H9 (cell line): ENCODE measurements at regions not wholly inside any gene's neighbourhood (a gene's known extent, or its start where the extent isn't known, plus 50 kb on each side); places are given as distances from the start of the nearest gene placed in this dataset.

Experiments
- DNase-seq: peaks from one replicate; pipeline ENCODE4 v3.0.0-alpha.2; 2017
- H2AFZ ChIP-seq: one replicate; pipeline ENCODE4 v1.6.1; 2013; ENCODE audit warnings: mild to moderate bottlenecking, low read length, control low read depth, moderate library complexity
- H2AK5ac ChIP-seq: 2 replicates; pipeline ENCODE4 v1.6.1; 2013; ENCODE audit warnings: low read length, control low read depth, mixed read lengths; ENCODE audit not compliant: insufficient read length
- H2BK120ac ChIP-seq: one replicate; pipeline ENCODE4 v1.6.1; 2013; ENCODE audit warnings: low read depth, mild to moderate bottlenecking, low read length, control low read depth, inconsistent platforms; ENCODE audit not compliant: poor library complexity, severe bottlenecking
- H2BK12ac ChIP-seq: 2 replicates; pipeline ENCODE4 v1.6.1; 2013; ENCODE audit warnings: low read length, control low read depth, mixed read lengths, low read depth; ENCODE audit not compliant: insufficient read length
- H2BK15ac ChIP-seq: 2 replicates; pipeline ENCODE4 v1.6.1; 2013; ENCODE audit warnings: low read depth, low read length, control low read depth
- H2BK20ac ChIP-seq: one replicate; pipeline ENCODE4 v1.6.1; 2013; ENCODE audit warnings: low read depth, mild to moderate bottlenecking, low read length, control low read depth, inconsistent platforms; ENCODE audit not compliant: poor library complexity, severe bottlenecking
- H2BK5ac ChIP-seq: 2 replicates; pipeline ENCODE4 v1.6.1; 2013; ENCODE audit warnings: low read length, control low read depth, mixed read lengths; ENCODE audit not compliant: insufficient read length
- H3K14ac ChIP-seq: 2 replicates; pipeline ENCODE4 v1.6.1; 2013; ENCODE audit warnings: low read length, control low read depth; ENCODE audit not compliant: insufficient read depth
- H3K18ac ChIP-seq: 2 replicates; pipeline ENCODE4 v1.6.1; 2013; ENCODE audit warnings: low read depth, mild to moderate bottlenecking, mixed read lengths, low read length, control low read depth; ENCODE audit not compliant: insufficient read length
- H3K23ac ChIP-seq: 2 replicates; pipeline ENCODE4 v1.6.1; 2013; ENCODE audit warnings: low read length, control low read depth, mixed read lengths, low read depth; ENCODE audit not compliant: insufficient read length
- H3K23me2 ChIP-seq: 2 replicates; pipeline ENCODE4 v1.6.1; 2013; ENCODE audit warnings: low read depth, mild to moderate bottlenecking, mixed read lengths, low read length, control low read depth; ENCODE audit not compliant: insufficient read length, poor library complexity, severe bottlenecking
- H3K27ac ChIP-seq: 2 replicates; pipeline ENCODE4 v1.5.1; 2013; ENCODE audit warnings: low read length, control low read depth, mixed read lengths, low read depth; ENCODE audit not compliant: insufficient read length
- H3K27me3 ChIP-seq: 2 replicates; pipeline ENCODE4 v1.6.1; 2013; ENCODE audit warnings: low read length, control low read depth, inconsistent platforms; ENCODE audit not compliant: insufficient read depth
- H3K4ac ChIP-seq: 2 replicates; pipeline ENCODE4 v1.6.1; 2013; ENCODE audit warnings: low read depth, mild to moderate bottlenecking, control low read depth, inconsistent platforms, low read length, moderate library complexity
- H3K4me1 ChIP-seq: 2 replicates; pipeline ENCODE4 v1.6.1; 2013; ENCODE audit warnings: low read length, control low read depth, inconsistent platforms; ENCODE audit not compliant: insufficient read depth
- H3K4me2 ChIP-seq: 2 replicates; pipeline ENCODE4 v1.6.1; 2013; ENCODE audit warnings: low read length, control low read depth, mixed read lengths; ENCODE audit not compliant: insufficient read length, insufficient read depth
- H3K56ac ChIP-seq: 2 replicates; pipeline ENCODE4 v1.6.1; 2013; ENCODE audit warnings: low read depth, mild to moderate bottlenecking, mixed read lengths, low read length, control low read depth; ENCODE audit not compliant: insufficient read length
- H3K79me1 ChIP-seq: 2 replicates; pipeline ENCODE4 v1.6.1; 2013; ENCODE audit warnings: low read depth, mild to moderate bottlenecking, moderate library complexity, low read length, control low read depth, inconsistent platforms; ENCODE audit not compliant: insufficient read depth, poor library complexity, severe bottlenecking
- H3K79me2 ChIP-seq: 2 replicates; pipeline ENCODE4 v1.6.1; 2013; ENCODE audit warnings: low read length, control low read depth, inconsistent platforms; ENCODE audit not compliant: insufficient read depth
- H3K9ac ChIP-seq: 2 replicates; pipeline ENCODE4 v1.6.1; 2013; ENCODE audit warnings: low read length, control low read depth, mixed read lengths; ENCODE audit not compliant: insufficient read length; ENCODE audit errors: extremely low read depth
- H3K9me3 ChIP-seq: one replicate; pipeline ENCODE4 v1.6.1; 2013; ENCODE audit warnings: low read depth, low read length, inconsistent platforms; ENCODE audit not compliant: control insufficient read depth
- H3T11ph ChIP-seq: one replicate; pipeline ENCODE4 v1.6.1; 2013; ENCODE audit warnings: mild to moderate bottlenecking, low read length, control low read depth, inconsistent platforms
- H4K20me1 ChIP-seq: one replicate; pipeline ENCODE4 v1.6.1; 2013; ENCODE audit not compliant: control insufficient read depth, insufficient read length, insufficient read depth
- H4K5ac ChIP-seq: 2 replicates; pipeline ENCODE4 v1.6.1; 2013; ENCODE audit warnings: low read depth, mild to moderate bottlenecking, mixed read lengths, low read length, control low read depth; ENCODE audit not compliant: insufficient read length
- H4K8ac ChIP-seq: replicated peaks from 2 replicates; pipeline ENCODE4 v1.6.1; 2013; ENCODE audit warnings: low read length, control low read depth, mixed read lengths, low read depth; ENCODE audit not compliant: insufficient read length
- H4K91ac ChIP-seq: 2 replicates; pipeline ENCODE4 v1.6.1; 2013; ENCODE audit warnings: low read depth, mild to moderate bottlenecking, moderate library complexity, mixed read lengths, low read length, control low read depth; ENCODE audit not compliant: insufficient read length
- H3K27ac Mint-ChIP-seq, 3 experiments: 2 replicates in 2 of 3; 3 replicates in 1 of 3; pipeline ENCODE4 v1.8.0; 2020 to 2021; ENCODE audit warnings: mixed read lengths in 3 of 3, mild to moderate bottlenecking in 1 of 3, moderate library complexity in 1 of 3
- H3K27me3 Mint-ChIP-seq: 2 replicates; pipeline ENCODE4 v1.8.0; 2021; ENCODE audit warnings: low read depth, mild to moderate bottlenecking, moderate library complexity, mixed read lengths
- H3K36me3 Mint-ChIP-seq, 3 experiments: 2 replicates in 2 of 3; 3 replicates in 1 of 3; pipeline ENCODE4 v1.8.0; 2020 to 2021; ENCODE audit warnings: low read depth in 3 of 3, mixed read lengths in 3 of 3; ENCODE audit not compliant: insufficient read depth in 1 of 3
- H3K4me1 Mint-ChIP-seq, 2 experiments: 2 replicates each; pipeline ENCODE4 v1.8.0; 2020; ENCODE audit warnings: mixed read lengths in 2 of 2
- H3K4me3 Mint-ChIP-seq, 2 experiments: 2 replicates in 1 of 2; 3 replicates in 1 of 2; pipeline ENCODE4 v1.8.0; 2020 to 2021; ENCODE audit warnings: mild to moderate bottlenecking in 2 of 2, mixed read lengths in 2 of 2, moderate library complexity in 1 of 2
- H3K9me3 Mint-ChIP-seq, 2 experiments: 2 replicates in 1 of 2; 3 replicates in 1 of 2; pipeline ENCODE4 v1.8.0; 2020; ENCODE audit warnings: mild to moderate bottlenecking in 2 of 2, mixed read lengths in 2 of 2, moderate library complexity in 1 of 2
- CTCF ChIP-seq: fragments of 200-600 bp; sonication (generic); conservative IDR thresholded peaks from 3 replicates; pipeline ENCODE4 v1.8.0; 2021; ENCODE audit warnings: antibody characterized with exemption, mild to moderate bottlenecking
- WGBS: extraction: QIAGEN DNeasy Blood & Tissue Kit; methylation state at CpG from one replicate; pipeline ENCODE4 v1.1.7; 2013; ENCODE audit warnings: missing lambda C conversion rate, low lambda C conversion rate, mixed read lengths; ENCODE audit not compliant: insufficient read length; ENCODE audit errors: extremely low coverage; 5-methylcytosine and 5-hydroxymethylcytosine counted together

GRCh38 chr2:45301307-45302277, 292.3 kb upstream of the SIX2 start:
- no CpG with 5 or more reads among the region's 19 CpGs for WGBS
- H2AFZ ChIP-seq = no peak overlapping the region
- Mint-ChIP-seq H3K27ac (no peak overlapping the region), H3K36me3 (no peaks in the 10 kb centered on the region; a peak in 1 of 7 replicates), H3K4me3 (no peak overlapping the region), H3K4me1 (peaks cover 4% of the 10 kb centered on the region in 2 experiments; a peak in 3 of 4 replicates), H3K9me3 (no peaks in the 10 kb centered on the region), H3K27me3 (peaks cover 7% of the 10 kb centered on the region)
- no peaks in the 10 kb centered on the region for H3K79me1 ChIP-seq
- H2BK20ac ChIP-seq = no peak overlapping the region
- no peak overlapping the region for H3K18ac ChIP-seq
- H3T11ph ChIP-seq = no peak overlapping the region
- H4K20me1 ChIP-seq = no peaks in the 10 kb centered on the region
- H3K56ac ChIP-seq = no peak overlapping the region
- H2BK15ac ChIP-seq = no peak overlapping the region
- H3K4ac ChIP-seq = no peak overlapping the region
- no peak for DNase-seq
- no peak for TF ChIP-seq CTCF
- H3K27me3 ChIP-seq = no peaks in the 10 kb centered on the region
- H4K91ac ChIP-seq = no peak overlapping the region
- H3K4me2 ChIP-seq = no peak overlapping the region
- no peak overlapping the region for H2BK5ac ChIP-seq
- no peaks in the 10 kb centered on the region for H3K79me2 ChIP-seq
- H3K9ac ChIP-seq = no peak overlapping the region
- no peaks in the 10 kb centered on the region for H3K4me1 ChIP-seq
- no peak overlapping the region for H2AK5ac ChIP-seq
- H4K5ac ChIP-seq = no peak overlapping the region
- H3K9me3 ChIP-seq = no peaks in the 10 kb centered on the region
- no peak overlapping the region for H4K8ac ChIP-seq
- H3K23ac ChIP-seq = no peak overlapping the region
- H3K14ac ChIP-seq = no peak overlapping the region
- no peak overlapping the region for H3K27ac ChIP-seq
- no peak overlapping the region for H2BK12ac ChIP-seq
- H3K23me2 ChIP-seq = no peaks in the 10 kb centered on the region
- H2BK120ac ChIP-seq = no peak overlapping the region
